ENCODE measurements at regions not wholly inside any gene's neighbourhood (a gene's known extent, or its start where the extent isn't known, plus 50 kb on each side); places are given as distances from the start of the nearest gene placed in this dataset.

DNA sequence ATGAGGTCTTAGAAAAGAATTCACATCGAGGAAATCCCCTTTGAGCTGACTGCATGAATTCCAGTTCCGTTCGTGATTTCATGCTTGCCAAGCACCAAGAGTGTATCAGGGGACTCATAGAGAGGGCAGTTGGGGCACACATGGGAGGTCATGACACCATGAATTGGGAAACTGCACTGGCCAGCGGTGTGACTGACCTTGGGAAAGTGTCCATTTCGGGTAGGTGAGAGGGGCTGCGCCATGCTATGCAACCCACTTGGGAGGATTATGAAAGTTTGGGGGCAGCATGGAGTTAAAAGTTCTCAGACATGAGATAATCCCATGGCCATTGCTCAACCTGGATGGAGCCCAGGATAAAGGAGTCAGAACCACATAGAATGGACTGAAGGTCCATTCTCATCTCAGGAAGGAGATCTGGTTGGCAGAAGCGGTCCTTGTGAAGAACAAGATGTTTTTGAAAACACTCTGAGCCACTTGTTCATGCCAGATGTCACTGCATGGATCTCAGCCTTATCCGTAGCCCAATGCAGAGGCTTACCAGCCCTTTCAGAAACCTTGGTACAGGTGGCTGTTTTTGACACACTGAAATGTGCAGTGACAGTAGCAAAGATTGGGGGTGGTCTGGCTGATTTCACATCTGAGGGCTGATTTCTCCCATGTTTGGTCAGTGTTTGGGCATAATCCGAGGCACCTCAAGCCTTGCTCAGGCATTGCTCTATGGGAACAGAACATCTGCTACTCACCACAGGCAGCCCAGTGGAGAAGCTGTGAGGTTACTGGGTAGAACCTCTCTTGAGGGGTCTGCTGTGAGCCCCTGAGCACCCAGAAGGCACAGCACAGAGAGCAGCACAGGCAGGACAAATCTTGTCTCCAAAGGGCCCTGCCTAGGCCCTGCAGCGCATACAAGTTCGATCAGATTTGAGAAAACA is 252.3 kb downstream of the CXCL12 start:
- no peaks in the 10 kb centered on the region for H3K79me2 ChIP-seq (ENCODE audit: insufficient read depth, low read length)
- H3K9me3 ChIP-seq (ENCODE audit: control insufficient read depth in 1 of 2, insufficient read depth in 1 of 2, low read depth in 1 of 2, low read length in 2 of 2): no peaks in the 10 kb centered on the region
- POLR2A ChIA-PET: no interaction called here
- no peaks in the 10 kb centered on the region for H3K9me2 ChIP-seq (ENCODE audit: insufficient read depth)
- CTCF ChIA-PET: no interaction called here
- TF ChIP-seq EGR1 (IDR thresholded peaks at IDR 0.05; ENCODE audit: low read depth): no peak
- TF ChIP-seq ZNF274 (IDR thresholded peaks at IDR 0.05; ENCODE audit: low read depth, low read length): no peak
- no peak for TF ChIP-seq ZFX (IDR thresholded peaks at IDR 0.05)
- TF ChIP-seq FOSL1 (IDR thresholded peaks at IDR 0.05; ENCODE audit: low read depth): no peak
- TF ChIP-seq SRF (IDR thresholded peaks at IDR 0.05; ENCODE audit: low read depth): no peak
- TF ChIP-seq, protein P1, sequence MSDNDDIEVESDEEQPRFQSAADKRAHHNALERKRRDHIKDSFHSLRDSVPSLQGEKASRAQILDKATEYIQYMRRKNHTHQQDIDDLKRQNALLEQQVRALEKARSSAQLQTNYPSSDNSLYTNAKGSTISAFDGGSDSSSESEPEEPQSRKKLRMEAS (IDR thresholded peaks at IDR 0.05): no peak
- TF ChIP-seq RAD21 (IDR thresholded peaks at IDR 0.05; ENCODE audit: low read depth): no peak
- TF ChIP-seq, protein P2, sequence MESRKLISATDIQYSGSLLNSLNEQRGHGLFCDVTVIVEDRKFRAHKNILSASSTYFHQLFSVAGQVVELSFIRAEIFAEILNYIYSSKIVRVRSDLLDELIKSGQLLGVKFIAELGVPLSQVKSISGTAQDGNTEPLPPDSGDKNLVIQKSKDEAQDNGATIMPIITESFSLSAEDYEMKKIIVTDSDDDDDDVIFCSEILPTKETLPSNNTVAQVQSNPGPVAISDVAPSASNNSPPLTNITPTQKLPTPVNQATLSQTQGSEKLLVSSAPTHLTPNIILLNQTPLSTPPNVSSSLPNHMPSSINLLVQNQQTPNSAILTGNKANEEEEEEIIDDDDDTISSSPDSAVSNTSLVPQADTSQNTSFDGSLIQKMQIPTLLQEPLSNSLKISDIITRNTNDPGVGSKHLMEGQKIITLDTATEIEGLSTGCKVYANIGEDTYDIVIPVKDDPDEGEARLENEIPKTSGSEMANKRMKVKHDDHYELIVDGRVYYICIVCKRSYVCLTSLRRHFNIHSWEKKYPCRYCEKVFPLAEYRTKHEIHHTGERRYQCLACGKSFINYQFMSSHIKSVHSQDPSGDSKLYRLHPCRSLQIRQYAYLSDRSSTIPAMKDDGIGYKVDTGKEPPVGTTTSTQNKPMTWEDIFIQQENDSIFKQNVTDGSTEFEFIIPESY (IDR thresholded peaks at IDR 0.05; ENCODE audit: extremely low read depth, insufficient replicate concordance, low read length): no peak
- TF ChIP-seq, protein P3, sequence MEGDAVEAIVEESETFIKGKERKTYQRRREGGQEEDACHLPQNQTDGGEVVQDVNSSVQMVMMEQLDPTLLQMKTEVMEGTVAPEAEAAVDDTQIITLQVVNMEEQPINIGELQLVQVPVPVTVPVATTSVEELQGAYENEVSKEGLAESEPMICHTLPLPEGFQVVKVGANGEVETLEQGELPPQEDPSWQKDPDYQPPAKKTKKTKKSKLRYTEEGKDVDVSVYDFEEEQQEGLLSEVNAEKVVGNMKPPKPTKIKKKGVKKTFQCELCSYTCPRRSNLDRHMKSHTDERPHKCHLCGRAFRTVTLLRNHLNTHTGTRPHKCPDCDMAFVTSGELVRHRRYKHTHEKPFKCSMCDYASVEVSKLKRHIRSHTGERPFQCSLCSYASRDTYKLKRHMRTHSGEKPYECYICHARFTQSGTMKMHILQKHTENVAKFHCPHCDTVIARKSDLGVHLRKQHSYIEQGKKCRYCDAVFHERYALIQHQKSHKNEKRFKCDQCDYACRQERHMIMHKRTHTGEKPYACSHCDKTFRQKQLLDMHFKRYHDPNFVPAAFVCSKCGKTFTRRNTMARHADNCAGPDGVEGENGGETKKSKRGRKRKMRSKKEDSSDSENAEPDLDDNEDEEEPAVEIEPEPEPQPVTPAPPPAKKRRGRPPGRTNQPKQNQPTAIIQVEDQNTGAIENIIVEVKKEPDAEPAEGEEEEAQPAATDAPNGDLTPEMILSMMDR (IDR thresholded peaks at IDR 0.05 in 2 of 3, conservative IDR thresholded peaks at IDR 0.05 in 1 of 3; ENCODE audit: borderline replicate concordance in 1 of 3, insufficient read depth in 1 of 3, low read depth in 2 of 3, low read length in 2 of 3): no peak
- TF ChIP-seq POLR2AphosphoS5 (IDR thresholded peaks at IDR 0.05; ENCODE audit: low read depth, low read length): no peak
- no peak for TF ChIP-seq EZH2phosphoT487 (IDR thresholded peaks at IDR 0.05; ENCODE audit: borderline replicate concordance)
- TF ChIP-seq EZH2 (IDR thresholded peaks at IDR 0.05): no peak
- TF ChIP-seq, protein P4, sequence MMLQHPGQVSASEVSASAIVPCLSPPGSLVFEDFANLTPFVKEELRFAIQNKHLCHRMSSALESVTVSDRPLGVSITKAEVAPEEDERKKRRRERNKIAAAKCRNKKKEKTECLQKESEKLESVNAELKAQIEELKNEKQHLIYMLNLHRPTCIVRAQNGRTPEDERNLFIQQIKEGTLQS (IDR thresholded peaks at IDR 0.05): no peak
- RAD21 ChIA-PET (ENCODE audit: low non-redundant PET in 1 of 2, low total read pairs in 2 of 2, uncharacterized antibody in 2 of 2, unreplicated experiment in 2 of 2): no interaction called here
- no peak overlapping the region for H3K4me2 ChIP-seq (ENCODE audit: low read length)
- ATAC-seq (no peak), DNase-seq (ENCODE audit: low read depth, low spot score) (no peak)
- no peaks in the 10 kb centered on the region for H3K36me3 ChIP-seq (ENCODE audit: control insufficient read depth in 1 of 2, insufficient read depth in 2 of 2, low read length in 2 of 2)
- no TSS peak for BruUV-seq (replicated peaks)
- H3K4me1 ChIP-seq (ENCODE audit: control insufficient read depth in 1 of 2, insufficient read depth in 2 of 2, low read length in 2 of 2): no peaks in the 10 kb centered on the region
- H3K27me3 ChIP-seq (ENCODE audit: insufficient read depth, low read length): no peaks in the 10 kb centered on the region
- H4K20me1 ChIP-seq (ENCODE audit: insufficient read depth): no peaks in the 10 kb centered on the region
- intact Hi-C loops (cut with micrococcal nuclease): no loop called here
- H3K27ac ChIP-seq (ENCODE audit: low read depth, low read length): no peak overlapping the region
- no peak overlapping the region for H3K4me3 ChIP-seq (replicated peaks in 1 of 2; ENCODE audit: low read depth in 1 of 2, low read length in 2 of 2)
- no peak overlapping the region for H2AFZ ChIP-seq (ENCODE audit: low read depth, low read length, poor library complexity, severe bottlenecking)
- no peak overlapping the region for H3K9ac ChIP-seq (ENCODE audit: low read length)

Measured in HCT116 (cell line).